MG63 (cell line): ENCODE measurements at regions not wholly inside any gene's neighbourhood (a gene's known extent, or its start where the extent isn't known, plus 50 kb on each side); places are given as distances from the start of the nearest gene placed in this dataset.
"Not testable (repeated sequence)": the region's sequence is repeated elsewhere in the genome, so short reads cannot be mapped to it uniquely, and the experiment has no call there.

ENCODE experiments used
- DNase-seq: peaks from one replicate; pipeline ENCODE4 v3.0.0-alpha.2; 2020
- H3K27me3 ChIP-seq: fragments of 250-450 bp; sonication (Bioruptor Pico); 2 replicates; pipeline ENCODE4 v1.5.1; 2020; ENCODE audit warnings: mild to moderate bottlenecking, moderate library complexity
- H3K36me3 ChIP-seq: fragments of 250-450 bp; sonication (Bioruptor Pico); 2 replicates; pipeline ENCODE4 v1.5.1; 2020; ENCODE audit warnings: mild to moderate bottlenecking, moderate library complexity
- H3K4me3 ChIP-seq: fragments of 250-450 bp; sonication (Bioruptor Pico); 2 replicates; pipeline ENCODE4 v1.5.1; 2020; ENCODE audit warnings: mild to moderate bottlenecking, moderate library complexity
- H3K9me3 ChIP-seq: fragments of 250-450 bp; sonication (Bioruptor Pico); 2 replicates; pipeline ENCODE4 v1.5.1; 2020; ENCODE audit warnings: mild to moderate bottlenecking, moderate library complexity

GRCh38 chr6:63503199-63503598, 69.1 kb upstream of the LOC128125822 start:
- no peaks in the 10 kb centered on the region for H3K27me3 ChIP-seq
- H3K4me3 ChIP-seq = no peak overlapping the region
- no peaks in the 10 kb centered on the region for H3K9me3 ChIP-seq
- DNase-seq = no peak
- no peaks in the 10 kb centered on the region for H3K36me3 ChIP-seq

GRCh38 chr6:63504777-63505384, 67.4 kb upstream of the LOC128125822 start:
- H3K27me3 ChIP-seq = no peaks in the 10 kb centered on the region
- no peaks in the 10 kb centered on the region for H3K9me3 ChIP-seq
- DNase-seq = no peak
- no peaks in the 10 kb centered on the region for H3K36me3 ChIP-seq
- no peak overlapping the region for H3K4me3 ChIP-seq

GRCh38 chr6:63507096-63507495, 65.2 kb upstream of the LOC128125822 start:
- no peaks in the 10 kb centered on the region for H3K9me3 ChIP-seq
- H3K27me3 ChIP-seq = no peaks in the 10 kb centered on the region
- H3K36me3 ChIP-seq = no peaks in the 10 kb centered on the region
- DNase-seq = no peak
- H3K4me3 ChIP-seq = no peak overlapping the region

GRCh38 chr6:63509652-63510352, 62.5 kb upstream of the LOC128125822 start:
- Histone ChIP-seq H3K36me3 (no peaks in the 10 kb centered on the region), H3K27me3 (no peaks in the 10 kb centered on the region)
- DNase-seq = peak; percentile 30

GRCh38 chr6:63510353-63510686, 62.0 kb upstream of the LOC128125822 start:
- no peak for DNase-seq
- Histone ChIP-seq H3K36me3 (no peaks in the 10 kb centered on the region), H3K27me3 (no peaks in the 10 kb centered on the region), H3K9me3 (no peaks in the 10 kb centered on the region), H3K4me3 (no peak overlapping the region)

More at GRCh38 chr6:63509652-63510352, 62.5 kb upstream of the LOC128125822 start:
- H3K4me3 ChIP-seq = no peak overlapping the region
- no peaks in the 10 kb centered on the region for H3K9me3 ChIP-seq

- Histone ChIP-seq H3K9me3 (no peaks in the 10 kb centered on the region), H3K36me3 (no peaks in the 10 kb centered on the region), H3K4me3 (no peak overlapping the region), H3K27me3 (no peaks in the 10 kb centered on the region)
- no peak for DNase-seq
Observed at GRCh38 chr6:63510849-63511248, 61.4 kb upstream of the LOC128125822 start.

GRCh38 chr6:63514488-63515173, 57.6 kb upstream of the LOC128125822 start:
- Histone ChIP-seq H3K27me3 (no peaks in the 10 kb centered on the region), H3K9me3 (no peaks in the 10 kb centered on the region), H3K4me3 (no peak overlapping the region), H3K36me3 (no peaks in the 10 kb centered on the region)
- DNase-seq = no peak

GRCh38 chr6:63515227-63515626, 57.1 kb upstream of the LOC128125822 start:
- not testable (repeated sequence) for H3K36me3 ChIP-seq, H3K9me3 ChIP-seq, H3K27me3 ChIP-seq, H3K4me3 ChIP-seq, DNase-seq

- no peaks in the 10 kb centered on the region for H3K9me3 ChIP-seq
- no peaks in the 10 kb centered on the region for H3K36me3 ChIP-seq
- H3K27me3 ChIP-seq = no peaks in the 10 kb centered on the region
- DNase-seq = no peak
- H3K4me3 ChIP-seq = no peak overlapping the region
Observed at GRCh38 chr6:63516186-63516944, 55.9 kb upstream of the LOC128125822 start.

GRCh38 chr6:63517221-63517620, 55.1 kb upstream of the LOC128125822 start:
- Histone ChIP-seq H3K36me3 (no peaks in the 10 kb centered on the region), H3K4me3 (no peak overlapping the region)
- no peak for DNase-seq

GRCh38 chr6:63521475-63522210, 50.6 kb upstream of the LOC128125822 start:
- H3K36me3 ChIP-seq = no peaks in the 10 kb centered on the region
- DNase-seq = no peak
- H3K4me3 ChIP-seq = no peak overlapping the region
- no peaks in the 10 kb centered on the region for H3K27me3 ChIP-seq
- H3K9me3 ChIP-seq = no peaks in the 10 kb centered on the region

More at GRCh38 chr6:63517221-63517620, 55.1 kb upstream of the LOC128125822 start:
- Histone ChIP-seq H3K9me3 (no peaks in the 10 kb centered on the region), H3K27me3 (no peaks in the 10 kb centered on the region)
